WTC11 (cell line): ENCODE measurements at regions not wholly inside any gene's neighbourhood (a gene's known extent, or its start where the extent isn't known, plus 50 kb on each side); places are given as distances from the start of the nearest gene placed in this dataset.
"Not testable (repeated sequence)": the region's sequence is repeated elsewhere in the genome, so short reads cannot be mapped to it uniquely, and the experiment has no call there.

Experiments
- CREB1 ChIP-seq: sonication (generic); formaldehyde crosslinking; IDR thresholded peaks from 2 replicates; pipeline ENCODE4 v1.8.0; 2023; ENCODE audit warnings: mild to moderate bottlenecking, missing genetic modification reagents
- FOXJ3 ChIP-seq: sonication (generic); formaldehyde crosslinking; IDR thresholded peaks from 2 replicates; pipeline ENCODE4 v1.9.0; 2021; ENCODE audit warnings: missing genetic modification reagents, mild to moderate bottlenecking, borderline replicate concordance
- GTF2I ChIP-seq: fragments of 250-450 bp; sonication (Bioruptor Pico); conservative IDR thresholded peaks from 2 replicates; pipeline ENCODE4 v1.4.0; 2021; ENCODE audit warnings: mild to moderate bottlenecking
- NFE2L1 ChIP-seq: sonication (generic); formaldehyde crosslinking; IDR thresholded peaks from 2 replicates; pipeline ENCODE4 v1.8.1; 2023; ENCODE audit warnings: missing genetic modification reagents
- NR1H2 ChIP-seq: sonication (generic); formaldehyde crosslinking; IDR thresholded peaks from 2 replicates; pipeline ENCODE4 v1.9.0; 2021; ENCODE audit warnings: mild to moderate bottlenecking, moderate library complexity, missing genetic modification reagents
- ZBTB21 ChIP-seq: sonication (generic); formaldehyde crosslinking; IDR thresholded peaks from 2 replicates; pipeline ENCODE4 v1.8.1; 2023; ENCODE audit warnings: mild to moderate bottlenecking, missing genetic modification reagents, borderline replicate concordance
- TF ChIP-seq, protein P1 (sequence below): fragments of 200-600 bp; IDR thresholded peaks from 2 replicates; pipeline ENCODE4 v1.8.0; 2022; ENCODE audit warnings: antibody characterized with exemption
- TF ChIP-seq, protein P2 (sequence below): sonication (generic); formaldehyde crosslinking; IDR thresholded peaks from 2 replicates; pipeline ENCODE4 v1.8.1; 2023; ENCODE audit warnings: mild to moderate bottlenecking, missing genetic modification reagents, moderate library complexity
- TF ChIP-seq, protein P3 (sequence below): sonication (generic); formaldehyde crosslinking; IDR thresholded peaks from 2 replicates; pipeline ENCODE4 v1.8.1; 2022; ENCODE audit warnings: mild to moderate bottlenecking, moderate library complexity, missing genetic modification reagents
- TF ChIP-seq, protein P4 (sequence below): sonication (generic); formaldehyde crosslinking; IDR thresholded peaks from 2 replicates; pipeline ENCODE4 v1.8.0; 2022; ENCODE audit warnings: mild to moderate bottlenecking, missing genetic modification reagents

DNA sequence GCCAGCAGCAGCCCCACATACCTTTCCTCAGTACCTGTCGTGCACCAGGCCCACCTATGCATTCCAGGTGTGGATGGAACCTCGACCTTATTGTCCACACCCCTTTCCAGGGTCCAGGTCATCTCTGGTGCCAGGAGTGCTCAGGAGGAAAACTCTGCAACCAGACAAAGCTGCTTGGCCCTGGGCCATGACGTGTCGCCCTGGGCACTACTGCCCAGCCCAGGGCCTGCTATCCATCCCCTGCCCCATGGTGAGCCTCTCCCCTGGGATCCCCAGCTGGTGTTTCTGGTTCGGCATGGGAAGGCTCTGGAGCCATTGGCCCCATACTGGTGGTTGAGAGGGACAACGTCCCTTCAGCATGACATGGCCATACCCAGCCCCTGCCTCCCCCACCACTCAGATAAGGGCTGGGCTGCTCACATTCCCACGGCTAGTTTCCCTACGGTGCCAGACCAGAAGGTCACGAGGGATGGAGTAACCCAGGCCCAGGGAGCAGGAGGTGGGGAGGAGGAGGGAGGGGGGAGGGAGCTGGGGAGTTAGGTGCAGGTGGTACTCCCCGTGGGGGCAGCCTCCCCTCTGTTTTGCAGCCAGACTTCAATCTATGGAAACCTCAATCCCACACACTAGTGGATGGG lies 123.2 kb upstream of the MTLN start:
- TF ChIP-seq, protein P1, sequence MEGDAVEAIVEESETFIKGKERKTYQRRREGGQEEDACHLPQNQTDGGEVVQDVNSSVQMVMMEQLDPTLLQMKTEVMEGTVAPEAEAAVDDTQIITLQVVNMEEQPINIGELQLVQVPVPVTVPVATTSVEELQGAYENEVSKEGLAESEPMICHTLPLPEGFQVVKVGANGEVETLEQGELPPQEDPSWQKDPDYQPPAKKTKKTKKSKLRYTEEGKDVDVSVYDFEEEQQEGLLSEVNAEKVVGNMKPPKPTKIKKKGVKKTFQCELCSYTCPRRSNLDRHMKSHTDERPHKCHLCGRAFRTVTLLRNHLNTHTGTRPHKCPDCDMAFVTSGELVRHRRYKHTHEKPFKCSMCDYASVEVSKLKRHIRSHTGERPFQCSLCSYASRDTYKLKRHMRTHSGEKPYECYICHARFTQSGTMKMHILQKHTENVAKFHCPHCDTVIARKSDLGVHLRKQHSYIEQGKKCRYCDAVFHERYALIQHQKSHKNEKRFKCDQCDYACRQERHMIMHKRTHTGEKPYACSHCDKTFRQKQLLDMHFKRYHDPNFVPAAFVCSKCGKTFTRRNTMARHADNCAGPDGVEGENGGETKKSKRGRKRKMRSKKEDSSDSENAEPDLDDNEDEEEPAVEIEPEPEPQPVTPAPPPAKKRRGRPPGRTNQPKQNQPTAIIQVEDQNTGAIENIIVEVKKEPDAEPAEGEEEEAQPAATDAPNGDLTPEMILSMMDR = not testable (repeated sequence)
- TF ChIP-seq, protein P2, sequence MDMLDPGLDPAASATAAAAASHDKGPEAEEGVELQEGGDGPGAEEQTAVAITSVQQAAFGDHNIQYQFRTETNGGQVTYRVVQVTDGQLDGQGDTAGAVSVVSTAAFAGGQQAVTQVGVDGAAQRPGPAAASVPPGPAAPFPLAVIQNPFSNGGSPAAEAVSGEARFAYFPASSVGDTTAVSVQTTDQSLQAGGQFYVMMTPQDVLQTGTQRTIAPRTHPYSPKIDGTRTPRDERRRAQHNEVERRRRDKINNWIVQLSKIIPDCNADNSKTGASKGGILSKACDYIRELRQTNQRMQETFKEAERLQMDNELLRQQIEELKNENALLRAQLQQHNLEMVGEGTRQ (CRISPR knock-in tag) = not testable (repeated sequence)
- not testable (repeated sequence) for TF ChIP-seq NR1H2 (CRISPR knock-in tag); GTF2I (CRISPR knock-in tag); CREB1; FOXJ3 (CRISPR knock-in tag); NFE2L1 (CRISPR knock-in tag); ZBTB21 (CRISPR knock-in tag)
- TF ChIP-seq, protein P3, sequence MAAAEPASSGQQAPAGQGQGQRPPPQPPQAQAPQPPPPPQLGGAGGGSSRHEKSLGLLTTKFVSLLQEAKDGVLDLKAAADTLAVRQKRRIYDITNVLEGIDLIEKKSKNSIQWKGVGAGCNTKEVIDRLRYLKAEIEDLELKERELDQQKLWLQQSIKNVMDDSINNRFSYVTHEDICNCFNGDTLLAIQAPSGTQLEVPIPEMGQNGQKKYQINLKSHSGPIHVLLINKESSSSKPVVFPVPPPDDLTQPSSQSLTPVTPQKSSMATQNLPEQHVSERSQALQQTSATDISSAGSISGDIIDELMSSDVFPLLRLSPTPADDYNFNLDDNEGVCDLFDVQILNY = not testable (repeated sequence)
- TF ChIP-seq, protein P4, sequence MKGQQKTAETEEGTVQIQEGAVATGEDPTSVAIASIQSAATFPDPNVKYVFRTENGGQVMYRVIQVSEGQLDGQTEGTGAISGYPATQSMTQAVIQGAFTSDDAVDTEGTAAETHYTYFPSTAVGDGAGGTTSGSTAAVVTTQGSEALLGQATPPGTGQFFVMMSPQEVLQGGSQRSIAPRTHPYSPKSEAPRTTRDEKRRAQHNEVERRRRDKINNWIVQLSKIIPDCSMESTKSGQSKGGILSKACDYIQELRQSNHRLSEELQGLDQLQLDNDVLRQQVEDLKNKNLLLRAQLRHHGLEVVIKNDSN (CRISPR knock-in tag) = not testable (repeated sequence)
